ENCODE measurements at regions not wholly inside any gene's neighbourhood (a gene's known extent, or its start where the extent isn't known, plus 50 kb on each side); places are given as distances from the start of the nearest gene placed in this dataset.

DNA sequence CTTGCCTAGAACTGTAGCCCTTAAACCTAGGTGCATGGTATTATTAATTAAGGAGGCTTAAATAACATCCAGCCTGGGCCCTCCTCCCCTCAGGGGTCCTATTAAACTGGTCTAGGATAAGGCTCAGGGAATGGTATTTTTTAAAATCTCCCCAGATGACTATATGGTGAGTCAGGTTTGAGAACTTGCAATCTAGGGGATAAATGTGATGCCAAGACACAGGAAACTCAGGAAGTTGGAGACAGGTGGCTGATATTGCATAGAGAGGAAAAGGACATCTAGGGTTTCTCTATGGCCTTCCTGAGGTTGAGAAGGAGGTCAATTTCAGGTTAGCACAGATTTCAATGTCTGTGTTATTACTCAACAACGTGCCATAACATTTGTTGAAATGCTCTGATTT, 581.0 kb downstream of the TLE1 start:
- H3K4me3 ChIP-seq (ENCODE audit: low read length), result no peak overlapping the region
- WGBS, result 51% methylated on average over 1 of the region's 1 CpG
- H3K27me3 ChIP-seq (ENCODE audit: control insufficient read depth, insufficient read depth), result no peaks in the 10 kb centered on the region
- no peaks in the 10 kb centered on the region for H3K4me1 ChIP-seq (ENCODE audit: control insufficient read depth, insufficient read depth, low read length)
- H3K9me3 ChIP-seq (ENCODE audit: control insufficient read depth, low read length), result no peaks in the 10 kb centered on the region
- ATAC-seq (no peak), DNase-seq (no peak)
- H3K27ac ChIP-seq (ENCODE audit: low read length), result no peak overlapping the region
- intact Hi-C loops (cut with DNase I), result no loop called here

DNA sequence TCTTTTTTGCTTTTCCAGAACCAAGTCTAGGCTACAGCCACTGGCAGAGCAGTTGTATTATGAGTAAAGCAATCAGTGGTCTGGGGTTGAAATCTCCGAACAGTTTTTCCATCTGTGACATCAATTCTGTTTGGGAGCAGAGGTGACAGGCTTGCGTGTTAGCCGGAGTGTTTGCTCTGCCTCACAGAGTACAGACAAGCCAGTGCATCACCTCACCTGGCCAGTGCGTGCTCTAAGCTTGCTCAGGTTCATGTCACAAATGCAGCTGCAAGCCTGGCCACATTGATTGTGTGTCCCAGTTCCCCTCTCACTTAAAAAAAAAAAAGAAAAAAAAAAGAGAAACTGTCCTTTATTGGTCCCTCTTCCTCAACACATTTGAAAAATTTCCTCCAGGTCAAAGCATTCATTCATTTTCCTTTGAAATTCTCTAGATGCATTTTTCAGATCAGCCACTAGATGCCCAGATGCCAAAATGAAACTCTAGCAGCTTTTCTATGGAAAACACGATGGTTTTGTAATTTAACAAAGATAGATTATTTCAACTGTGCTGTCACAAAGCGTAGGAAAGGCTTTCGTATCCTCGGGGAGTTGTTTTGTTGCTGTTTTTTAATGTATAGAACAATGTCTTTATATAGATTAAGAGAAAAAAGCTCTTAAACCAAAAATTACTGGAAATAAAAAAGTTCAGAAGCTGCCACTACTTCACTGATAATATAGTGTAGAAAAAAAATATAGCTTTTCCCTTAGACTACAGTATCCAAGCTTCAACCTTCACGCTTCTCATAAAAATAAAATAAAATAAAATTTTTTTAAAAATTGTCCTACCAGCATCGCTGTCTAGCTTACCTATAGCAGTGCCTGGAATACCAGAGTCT, 585.5 kb downstream of the TLE1 start:
- H3K9me3 ChIP-seq (ENCODE audit: control insufficient read depth, low read length), result no peaks in the 10 kb centered on the region
- no peak overlapping the region for H3K27ac ChIP-seq (ENCODE audit: low read length)
- H3K27me3 ChIP-seq (ENCODE audit: control insufficient read depth, insufficient read depth), result no peaks in the 10 kb centered on the region
- ATAC-seq (no peak), DNase-seq (no peak)
- H3K4me1 ChIP-seq (ENCODE audit: control insufficient read depth, insufficient read depth, low read length), result no peaks in the 10 kb centered on the region
- intact Hi-C loops (cut with DNase I), result no loop called here
- WGBS, result 70% methylated on average over 10 of the region's 10 CpGs
- no peak overlapping the region for H3K4me3 ChIP-seq (ENCODE audit: low read length)

DNA sequence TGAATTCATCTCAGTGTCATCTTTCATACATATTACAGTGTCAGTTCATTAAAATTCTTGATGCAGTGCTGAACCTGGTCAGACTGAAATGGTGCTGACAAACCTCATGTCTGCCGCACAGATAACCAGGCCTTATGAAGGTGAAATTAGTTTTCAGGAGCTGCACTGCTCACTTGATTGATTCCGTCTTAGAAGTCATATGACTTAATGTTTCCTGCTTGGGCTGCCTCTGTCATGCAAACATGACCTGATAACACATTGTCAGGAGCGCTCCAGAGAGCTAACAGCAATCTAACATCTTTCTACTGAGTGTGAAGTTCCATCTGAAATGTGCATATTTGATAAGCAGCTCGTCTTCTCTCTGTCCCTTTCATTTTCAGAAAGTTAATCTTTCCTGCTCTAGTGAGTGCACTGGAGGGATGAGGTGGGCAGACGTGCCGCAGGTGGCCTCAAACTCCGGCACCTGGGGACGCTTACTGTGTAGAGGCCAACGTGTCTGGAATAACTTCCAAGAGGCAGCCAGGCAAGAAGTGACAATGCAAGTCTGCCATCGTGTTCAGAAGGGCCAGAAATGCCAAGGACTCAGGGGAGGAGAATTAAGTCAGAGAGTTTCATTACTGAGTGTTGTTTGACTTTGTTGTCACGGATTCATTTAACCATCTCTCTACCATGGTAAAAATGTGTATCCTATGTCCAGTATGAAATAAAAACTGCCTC, 592.1 kb downstream of the TLE1 start:
- intact Hi-C loops (cut with DNase I), result no loop called here
- WGBS, result 57% methylated on average over 11 of the region's 11 CpGs
- H3K9me3 ChIP-seq (ENCODE audit: control insufficient read depth, low read length), result no peaks in the 10 kb centered on the region
- no peaks in the 10 kb centered on the region for H3K27me3 ChIP-seq (ENCODE audit: control insufficient read depth, insufficient read depth)
- H3K4me1 ChIP-seq (ENCODE audit: control insufficient read depth, insufficient read depth, low read length), result no peaks in the 10 kb centered on the region
- ATAC-seq, result no peak
- no peak overlapping the region for H3K4me3 ChIP-seq (ENCODE audit: low read length)
- DNase-seq, result no peak
- no peak overlapping the region for H3K27ac ChIP-seq (ENCODE audit: low read length)

DNA sequence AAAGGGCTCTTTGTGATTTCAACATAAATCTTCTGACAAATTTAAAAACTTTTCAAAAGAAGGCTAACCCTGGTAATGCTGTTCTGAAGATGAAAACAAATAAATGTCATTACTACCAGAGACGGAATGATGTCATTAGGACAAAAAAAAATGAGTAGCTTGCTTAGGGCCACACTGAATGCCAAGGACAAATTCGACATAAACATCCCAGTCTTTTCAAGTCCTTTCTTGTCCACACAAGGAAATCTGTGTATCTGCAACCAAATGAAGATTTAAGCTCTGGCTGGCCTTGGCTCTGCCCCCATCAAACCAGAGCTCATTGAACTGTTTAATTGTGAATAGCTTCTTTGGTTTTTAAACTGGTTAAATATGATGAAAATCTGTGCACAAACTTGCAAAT, 592.7 kb downstream of the TLE1 start:
- H3K9me3 ChIP-seq (ENCODE audit: control insufficient read depth, low read length), result no peaks in the 10 kb centered on the region
- no peak for DNase-seq
- no peak overlapping the region for H3K27ac ChIP-seq (ENCODE audit: low read length)
- no peak overlapping the region for H3K4me3 ChIP-seq (ENCODE audit: low read length)
- ATAC-seq, result no peak
- intact Hi-C loops (cut with DNase I), result no loop called here
- no peaks in the 10 kb centered on the region for H3K27me3 ChIP-seq (ENCODE audit: control insufficient read depth, insufficient read depth)
- H3K4me1 ChIP-seq (ENCODE audit: control insufficient read depth, insufficient read depth, low read length), result no peaks in the 10 kb centered on the region
- 70% methylated on average over 2 of the region's 2 CpGs for WGBS

DNA sequence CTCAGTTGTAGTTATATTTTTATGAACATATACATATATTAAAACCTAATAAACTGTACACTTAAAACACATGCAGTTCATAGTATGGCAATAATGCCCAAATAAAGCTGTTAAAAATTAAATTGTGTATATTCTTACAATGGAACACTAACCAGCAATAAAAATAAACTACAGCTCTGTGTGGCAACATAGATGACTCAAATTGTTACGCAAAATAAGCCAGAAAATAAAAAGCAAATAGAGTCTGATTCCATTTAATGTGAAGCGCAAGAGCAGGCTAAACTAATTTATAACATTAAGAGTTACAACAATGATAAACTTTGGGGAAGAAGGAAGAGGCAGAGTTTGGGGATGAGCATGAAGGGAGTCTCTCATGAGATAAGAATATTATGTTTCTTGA, 597.3 kb downstream of the TLE1 start:
- Histone ChIP-seq H3K27ac (ENCODE audit: low read length) (no peak overlapping the region), H3K4me1 (ENCODE audit: control insufficient read depth, insufficient read depth, low read length) (no peaks in the 10 kb centered on the region), H3K9me3 (ENCODE audit: control insufficient read depth, low read length) (no peaks in the 10 kb centered on the region), H3K4me3 (ENCODE audit: low read length) (no peak overlapping the region), H3K27me3 (ENCODE audit: control insufficient read depth, insufficient read depth) (no peaks in the 10 kb centered on the region)
- ATAC-seq (no peak), DNase-seq (no peak)
- 97% methylated on average over 2 of the region's 2 CpGs for WGBS
- intact Hi-C loops (cut with DNase I), result no loop called here

DNA sequence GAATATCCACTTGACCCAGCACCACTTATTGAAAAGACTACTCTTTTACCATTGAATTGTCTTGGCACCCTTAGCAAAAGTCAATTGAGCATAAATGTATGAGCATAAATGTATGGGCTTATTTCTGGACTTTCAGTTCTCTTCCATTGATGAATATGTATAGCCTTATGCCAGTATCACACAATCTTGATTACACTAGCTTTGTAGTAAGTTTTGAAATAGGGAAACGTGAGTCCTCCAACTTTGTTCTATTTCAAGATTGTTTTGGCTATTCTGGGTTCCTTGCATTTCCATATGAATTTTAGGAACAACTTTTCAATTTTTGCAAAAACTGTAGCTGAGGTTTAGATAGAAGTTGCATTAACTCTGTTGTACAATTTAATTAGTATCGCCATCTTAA, 601.0 kb downstream of the TLE1 start:
- Histone ChIP-seq H3K4me3 (ENCODE audit: low read length) (no peak overlapping the region), H3K9me3 (ENCODE audit: control insufficient read depth, low read length) (no peaks in the 10 kb centered on the region), H3K27me3 (ENCODE audit: control insufficient read depth, insufficient read depth) (no peaks in the 10 kb centered on the region), H3K4me1 (ENCODE audit: control insufficient read depth, insufficient read depth, low read length) (no peaks in the 10 kb centered on the region), H3K27ac (ENCODE audit: low read length) (no peak overlapping the region)
- ATAC-seq, result no peak
- DNase-seq, result no peak
- intact Hi-C loops (cut with DNase I), result no loop called here
- 83% methylated on average over 2 of the region's 2 CpGs for WGBS

DNA sequence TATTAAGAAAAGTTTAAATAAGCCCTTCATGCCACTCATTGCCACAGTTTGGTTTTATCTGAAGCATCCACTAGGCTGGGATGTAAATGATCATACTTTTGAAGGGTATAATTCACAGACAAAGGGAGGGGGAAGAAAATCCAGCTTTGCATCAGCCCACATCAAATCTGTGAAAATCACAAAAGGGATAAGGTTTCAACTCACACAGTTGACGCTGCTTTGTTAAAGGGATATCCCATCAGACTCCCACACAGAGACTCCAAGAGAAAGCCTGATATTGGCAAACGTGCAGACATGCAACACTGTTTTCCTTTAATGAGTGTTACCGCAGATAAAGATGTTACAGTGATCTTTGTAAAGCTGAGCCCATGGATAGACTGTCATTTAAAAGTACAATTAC, 602.9 kb downstream of the TLE1 start:
- H3K4me3 ChIP-seq (ENCODE audit: low read length), result no peak overlapping the region
- H3K27ac ChIP-seq (ENCODE audit: low read length), result no peak overlapping the region
- no peaks in the 10 kb centered on the region for H3K27me3 ChIP-seq (ENCODE audit: control insufficient read depth, insufficient read depth)
- DNase-seq (no peak), ATAC-seq (no peak)
- 51% methylated on average over 3 of the region's 3 CpGs for WGBS
- intact Hi-C loops (cut with DNase I), result no loop called here
- no peaks in the 10 kb centered on the region for H3K9me3 ChIP-seq (ENCODE audit: control insufficient read depth, low read length)
- no peaks in the 10 kb centered on the region for H3K4me1 ChIP-seq (ENCODE audit: control insufficient read depth, insufficient read depth, low read length)

DNA sequence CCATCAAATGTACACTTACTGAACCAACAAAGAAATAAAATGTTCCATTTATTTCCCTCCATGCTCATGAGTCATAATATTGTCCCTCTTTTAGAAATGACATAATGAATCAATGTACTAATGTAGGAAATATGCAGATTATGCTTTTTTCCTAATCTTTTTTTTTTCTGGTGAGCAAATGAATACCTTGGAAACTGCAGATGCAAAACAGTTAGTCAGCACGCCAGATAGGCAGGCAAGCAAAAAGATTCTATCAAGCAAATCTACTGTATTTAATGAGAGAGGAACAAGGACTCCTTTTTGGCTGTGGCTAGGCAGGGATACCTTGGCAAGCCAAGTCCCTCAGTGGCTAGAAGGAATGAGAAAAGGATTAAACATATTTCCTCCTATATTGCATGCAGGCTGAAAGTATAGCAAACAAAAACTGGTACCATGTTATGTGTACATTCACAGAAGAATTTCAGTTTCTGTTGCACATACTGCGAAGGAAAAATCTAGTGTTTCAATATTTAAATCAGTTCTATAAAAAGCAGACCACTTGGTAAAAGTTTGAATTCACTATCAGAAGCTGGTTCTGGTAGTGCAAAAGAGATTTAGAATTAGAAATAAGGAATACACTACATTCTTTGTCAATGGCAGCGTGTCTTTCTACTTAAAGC, 605.4 kb downstream of the TLE1 start:
- H3K9me3 ChIP-seq (ENCODE audit: control insufficient read depth, low read length), result no peaks in the 10 kb centered on the region
- H3K4me3 ChIP-seq (ENCODE audit: low read length), result no peak overlapping the region
- no peaks in the 10 kb centered on the region for H3K4me1 ChIP-seq (ENCODE audit: control insufficient read depth, insufficient read depth, low read length)
- H3K27me3 ChIP-seq (ENCODE audit: control insufficient read depth, insufficient read depth), result no peaks in the 10 kb centered on the region
- ATAC-seq (no peak), DNase-seq (no peak)
- no peak overlapping the region for H3K27ac ChIP-seq (ENCODE audit: low read length)
- WGBS, result 70% methylated on average over 3 of the region's 3 CpGs
- intact Hi-C loops (cut with DNase I), result no loop called here

DNA sequence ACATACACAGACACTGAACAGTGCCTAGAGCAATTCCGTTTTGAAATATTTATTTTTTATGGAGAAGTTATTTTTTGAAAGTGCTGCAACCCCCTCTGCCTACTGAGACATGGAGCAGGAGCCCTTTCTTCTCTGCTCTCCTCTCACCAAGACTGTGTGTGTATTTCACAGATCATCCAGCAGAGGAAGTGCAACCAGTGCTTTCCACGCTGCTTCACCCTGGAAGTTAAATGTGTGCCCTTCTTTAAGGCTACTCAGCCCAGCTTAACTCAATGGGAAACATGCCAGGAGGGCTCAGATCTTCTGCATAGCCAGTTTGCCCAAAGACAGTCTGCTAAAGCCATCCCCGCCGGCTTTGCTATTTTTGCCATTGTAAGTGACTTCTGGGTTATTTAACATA, 606.3 kb downstream of the TLE1 start:
- DNase-seq (no peak), ATAC-seq (no peak)
- H3K27me3 ChIP-seq (ENCODE audit: control insufficient read depth, insufficient read depth), result no peaks in the 10 kb centered on the region
- WGBS, result 43% methylated on average over 4 of the region's 4 CpGs
- H3K9me3 ChIP-seq (ENCODE audit: control insufficient read depth, low read length), result no peaks in the 10 kb centered on the region
- intact Hi-C loops (cut with DNase I), result no loop called here
- no peaks in the 10 kb centered on the region for H3K4me1 ChIP-seq (ENCODE audit: control insufficient read depth, insufficient read depth, low read length)
- no peak overlapping the region for H3K27ac ChIP-seq (ENCODE audit: low read length)
- no peak overlapping the region for H3K4me3 ChIP-seq (ENCODE audit: low read length)

DNA sequence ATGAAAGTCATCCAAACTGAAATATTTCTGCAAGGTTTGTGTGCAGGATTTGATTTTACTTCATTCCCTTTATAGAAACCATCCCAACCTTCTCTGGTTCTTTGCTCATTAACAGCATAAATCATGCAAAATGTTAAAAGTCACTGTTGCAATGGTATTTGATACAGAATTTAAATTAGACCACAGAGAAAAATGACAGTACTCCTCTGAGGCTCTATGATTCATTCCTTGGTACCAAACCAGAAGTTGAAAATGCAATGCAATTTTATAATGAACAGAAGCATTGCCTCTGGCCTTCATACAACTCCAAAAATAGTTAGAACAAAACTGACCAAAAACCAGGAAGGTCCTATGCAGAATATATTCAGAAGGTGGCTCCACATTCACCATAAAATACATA, 607.1 kb downstream of the TLE1 start:
- intact Hi-C loops (cut with DNase I), result no loop called here
- H3K4me1 ChIP-seq (ENCODE audit: control insufficient read depth, insufficient read depth, low read length), result no peaks in the 10 kb centered on the region
- H3K9me3 ChIP-seq (ENCODE audit: control insufficient read depth, low read length), result no peaks in the 10 kb centered on the region
- no peak for DNase-seq
- no peak for ATAC-seq
- no peak overlapping the region for H3K4me3 ChIP-seq (ENCODE audit: low read length)
- no peaks in the 10 kb centered on the region for H3K27me3 ChIP-seq (ENCODE audit: control insufficient read depth, insufficient read depth)
- H3K27ac ChIP-seq (ENCODE audit: low read length), result no peak overlapping the region

DNA sequence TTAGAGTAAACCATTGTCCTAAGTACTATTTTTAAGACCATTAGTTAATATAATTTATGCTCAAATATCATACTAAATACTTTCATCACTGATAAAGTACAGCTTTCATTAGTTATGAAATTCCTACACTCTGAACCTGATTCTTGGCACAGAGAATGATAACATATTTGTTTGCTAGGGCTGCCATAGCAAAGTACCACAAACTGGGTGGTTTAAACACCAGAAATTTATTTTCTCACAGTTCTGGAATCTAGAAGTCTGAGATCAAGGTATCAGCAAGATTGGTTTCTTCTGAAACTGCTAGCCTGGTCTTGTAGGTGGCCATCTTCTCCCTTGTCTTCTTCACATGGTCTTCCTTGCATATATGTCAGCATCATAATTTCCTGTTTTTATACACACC, 608.4 kb downstream of the TLE1 start:
- intact Hi-C loops (cut with DNase I), result no loop called here
- ATAC-seq (no peak), DNase-seq (no peak)
- Histone ChIP-seq H3K9me3 (ENCODE audit: control insufficient read depth, low read length) (no peaks in the 10 kb centered on the region), H3K4me3 (ENCODE audit: low read length) (no peak overlapping the region), H3K27ac (ENCODE audit: low read length) (no peak overlapping the region), H3K4me1 (ENCODE audit: control insufficient read depth, insufficient read depth, low read length) (no peaks in the 10 kb centered on the region), H3K27me3 (ENCODE audit: control insufficient read depth, insufficient read depth) (no peaks in the 10 kb centered on the region)

All from right cardiac atrium (tissue), 5 donors.